Neural cell (in vitro differentiated cells): ENCODE measurements at regions not wholly inside any gene's neighbourhood (a gene's known extent, or its start where the extent isn't known, plus 50 kb on each side); places are given as distances from the start of the nearest gene placed in this dataset.

Source experiments
- CTCF ChIP-seq: fragments of 450-650 bp; IDR thresholded peaks from 2 replicates; pipeline ENCODE4 v1.5.1; 2014; ENCODE audit warnings: antibody characterized with exemption, mild to moderate bottlenecking, moderate library complexity; ENCODE audit not compliant: poor library complexity, severe bottlenecking
- POLR2AphosphoS5 ChIP-seq: IDR thresholded peaks from 2 replicates; pipeline ENCODE4 v1.6.1; 2012

GRCh38 chr17:77877036-77877435 is 81.5 kb upstream of the TNRC6C start:
- TF ChIP-seq CTCF: no peak
- no peak for TF ChIP-seq POLR2AphosphoS5
